Cardiac fibroblast (primary cell): ENCODE measurements at regions not wholly inside any gene's neighbourhood (a gene's known extent, or its start where the extent isn't known, plus 50 kb on each side); places are given as distances from the start of the nearest gene placed in this dataset.
"Not testable (repeated sequence)": the region's sequence is repeated elsewhere in the genome, so short reads cannot be mapped to it uniquely, and the experiment has no call there.

ENCODE experiments used
- DNase-seq, 2 donors: peaks; one replicate each; pipeline versions ENCODE4 v3.0.0 to v3.0.0-alpha.2; 2010; ENCODE audit warnings: low read depth in 2 of 2
- H3K4me3 ChIP-seq, 2 donors: replicated peaks in 1 of 2; 1 replicate in 1 of 2; 2 replicates in 1 of 2; pipeline ENCODE4 v1.5.1; 2011; ENCODE audit warnings: low read depth in 2 of 2, low read length in 2 of 2, mild to moderate bottlenecking in 2 of 2, moderate library complexity in 1 of 2
- TF ChIP-seq, protein P1 (sequence below): IDR thresholded peaks from one replicate; pipeline ENCODE4 v1.5.1; 2011; ENCODE audit warnings: low read depth, mild to moderate bottlenecking, low read length, inconsistent platforms

DNA sequence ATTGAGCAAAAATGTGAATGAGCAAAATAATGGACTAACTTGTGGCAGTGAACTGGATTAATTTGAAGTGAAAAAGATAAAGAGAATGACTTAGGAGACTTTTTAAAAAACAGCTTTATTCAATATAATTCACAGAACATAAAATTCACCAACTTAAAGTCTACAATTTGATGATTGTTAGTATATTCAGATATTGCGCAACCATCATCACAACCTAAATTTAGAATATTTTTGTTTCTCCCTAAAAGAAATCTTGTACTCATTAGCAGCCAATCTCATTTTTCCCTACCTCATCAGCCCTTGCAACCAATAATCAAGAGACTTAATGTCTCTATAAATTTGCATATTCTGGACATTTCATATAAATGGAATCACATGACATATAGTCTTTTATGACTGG, 496.5 kb downstream of the IGSF11 start:
- TF ChIP-seq, protein P1, sequence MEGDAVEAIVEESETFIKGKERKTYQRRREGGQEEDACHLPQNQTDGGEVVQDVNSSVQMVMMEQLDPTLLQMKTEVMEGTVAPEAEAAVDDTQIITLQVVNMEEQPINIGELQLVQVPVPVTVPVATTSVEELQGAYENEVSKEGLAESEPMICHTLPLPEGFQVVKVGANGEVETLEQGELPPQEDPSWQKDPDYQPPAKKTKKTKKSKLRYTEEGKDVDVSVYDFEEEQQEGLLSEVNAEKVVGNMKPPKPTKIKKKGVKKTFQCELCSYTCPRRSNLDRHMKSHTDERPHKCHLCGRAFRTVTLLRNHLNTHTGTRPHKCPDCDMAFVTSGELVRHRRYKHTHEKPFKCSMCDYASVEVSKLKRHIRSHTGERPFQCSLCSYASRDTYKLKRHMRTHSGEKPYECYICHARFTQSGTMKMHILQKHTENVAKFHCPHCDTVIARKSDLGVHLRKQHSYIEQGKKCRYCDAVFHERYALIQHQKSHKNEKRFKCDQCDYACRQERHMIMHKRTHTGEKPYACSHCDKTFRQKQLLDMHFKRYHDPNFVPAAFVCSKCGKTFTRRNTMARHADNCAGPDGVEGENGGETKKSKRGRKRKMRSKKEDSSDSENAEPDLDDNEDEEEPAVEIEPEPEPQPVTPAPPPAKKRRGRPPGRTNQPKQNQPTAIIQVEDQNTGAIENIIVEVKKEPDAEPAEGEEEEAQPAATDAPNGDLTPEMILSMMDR = no peak
- H3K4me3 ChIP-seq = no peak overlapping the region
- no peak for DNase-seq

DNA sequence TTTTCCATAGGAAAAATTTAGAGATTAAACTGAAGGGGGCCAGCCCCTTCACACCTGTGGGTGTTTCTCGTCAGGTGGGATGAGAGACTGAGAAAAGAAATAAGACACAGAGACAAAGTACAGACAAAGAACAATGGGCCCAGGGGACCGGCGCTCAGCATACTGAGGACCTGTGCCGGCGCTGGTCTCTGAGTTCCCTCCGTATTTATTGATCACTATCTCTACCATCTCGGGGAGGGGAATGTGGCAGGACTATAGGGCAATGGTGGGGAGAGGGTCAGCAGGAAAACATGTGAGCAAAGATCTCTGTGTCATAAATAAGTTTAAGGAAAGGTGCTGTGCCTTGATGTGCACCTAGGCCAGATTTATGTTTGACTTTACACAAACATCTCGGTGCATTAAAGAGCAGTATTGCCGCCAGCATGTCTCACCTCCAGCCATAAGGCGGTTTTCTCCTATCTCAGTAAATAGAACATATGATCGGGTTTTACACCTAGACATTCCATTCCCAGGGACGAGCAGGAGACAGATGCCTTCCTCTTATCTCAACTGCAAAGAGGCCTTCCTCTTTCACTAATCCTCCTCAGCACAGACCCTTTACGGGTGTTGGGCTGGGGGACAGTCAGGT, 494.7 kb downstream of the IGSF11 start:
- DNase-seq, H3K4me3 ChIP-seq: not testable (repeated sequence)

DNA sequence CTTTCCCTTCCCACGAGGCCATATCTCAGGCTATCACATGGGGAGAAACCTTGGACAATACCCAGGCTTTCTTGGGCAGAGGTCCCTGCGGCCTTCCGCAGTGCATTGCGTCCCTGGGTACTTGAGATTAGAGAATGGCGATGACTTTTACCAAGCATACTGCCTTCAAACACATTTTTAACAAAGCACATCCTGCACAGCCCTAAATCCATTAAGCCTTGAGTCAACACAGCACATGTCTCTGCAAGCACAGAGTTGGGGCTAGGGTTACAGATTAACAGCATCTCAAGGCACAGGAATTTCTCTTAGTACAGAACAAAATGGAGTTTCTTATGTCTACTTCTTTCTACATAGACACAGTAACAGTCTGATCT, 494.2 kb downstream of the IGSF11 start:
- DNase-seq = not testable (repeated sequence)

DNA sequence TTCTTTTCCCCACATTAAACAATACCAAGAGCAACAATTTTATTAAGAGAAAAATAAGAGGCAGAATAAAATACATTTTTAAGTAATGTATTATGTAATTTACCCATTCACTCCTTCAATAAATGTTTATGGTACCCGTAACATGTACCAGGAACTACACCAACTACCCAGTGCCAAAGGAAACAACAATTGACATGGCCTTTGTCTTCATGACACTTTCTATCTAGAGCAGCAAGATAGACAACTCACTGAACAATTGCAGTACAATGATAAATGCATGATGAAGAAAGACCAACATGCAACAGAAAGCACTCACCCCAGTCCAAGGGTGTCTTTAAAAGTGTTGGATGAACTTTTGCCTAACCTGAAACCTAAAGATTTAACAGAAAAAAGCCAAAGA, 493.8 kb downstream of the IGSF11 start:
- TF ChIP-seq, protein P1 = no peak
- no peak for DNase-seq
- H3K4me3 ChIP-seq = no peak overlapping the region

More for the DNA sequence above, 494.2 kb downstream of the IGSF11 start:
- not testable (repeated sequence) for H3K4me3 ChIP-seq

DNA sequence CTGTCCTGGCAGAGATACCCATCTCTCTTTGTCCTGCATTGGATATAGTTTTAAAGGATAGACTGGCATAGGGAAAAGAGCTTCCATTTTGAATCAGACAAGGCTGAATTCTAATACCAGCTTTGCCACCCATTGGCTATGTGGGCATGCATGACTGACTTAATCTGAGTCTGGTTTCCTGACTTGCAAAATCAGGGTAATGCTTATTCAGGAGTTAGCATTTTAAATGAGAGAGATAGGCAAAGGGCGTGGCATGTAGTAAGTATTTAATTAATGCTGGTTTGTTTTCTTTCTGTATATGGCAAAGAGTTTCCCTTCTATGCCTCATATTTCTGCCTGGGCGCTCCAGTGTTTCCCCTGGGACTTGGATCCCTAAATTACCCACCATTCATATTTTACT, 492.9 kb downstream of the IGSF11 start:
- TF ChIP-seq, protein P1 = no peak
- DNase-seq = no peak
- no peak overlapping the region for H3K4me3 ChIP-seq

DNA sequence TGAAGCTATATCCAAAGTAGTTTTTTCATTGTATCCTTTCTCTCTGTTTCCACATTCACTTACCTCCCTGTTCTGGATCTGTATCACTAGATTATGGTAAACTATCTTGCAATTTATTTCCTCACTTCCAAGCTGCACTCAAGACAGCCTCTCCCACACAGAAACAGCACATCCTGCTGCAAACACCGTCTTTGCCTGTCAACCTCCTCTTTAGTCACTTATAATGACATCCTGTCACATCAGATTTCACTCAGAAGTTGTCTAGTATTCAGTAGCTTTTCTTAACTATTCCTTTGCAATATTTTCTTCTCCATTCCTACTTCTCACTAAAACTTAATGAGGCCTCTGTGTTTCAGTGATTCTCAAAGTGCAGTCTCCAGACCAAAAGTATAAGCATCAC, 490.8 kb downstream of the IGSF11 start:
- no peak overlapping the region for H3K4me3 ChIP-seq
- DNase-seq = no peak
- TF ChIP-seq, protein P1 = no peak

DNA sequence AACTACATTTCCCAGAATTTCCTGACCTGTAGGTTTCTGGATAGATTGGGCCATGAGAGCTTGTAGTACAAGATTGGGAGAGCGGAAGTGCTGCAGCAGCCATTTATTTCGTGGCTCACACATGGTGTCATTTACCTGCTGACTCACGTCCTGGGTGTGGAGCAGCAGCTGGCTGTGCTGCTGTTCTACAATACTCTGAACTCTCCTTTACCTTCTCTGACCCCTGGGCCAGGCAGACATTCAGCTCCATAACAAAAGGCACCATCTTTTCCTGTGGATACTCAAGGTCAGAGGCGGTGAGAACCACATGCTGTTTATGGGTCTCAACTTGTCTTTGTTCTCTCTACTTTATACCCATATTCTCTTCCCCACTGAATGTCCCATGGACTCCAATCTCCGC, 490.2 kb downstream of the IGSF11 start:
- TF ChIP-seq, protein P1 = no peak
- DNase-seq = no peak
- H3K4me3 ChIP-seq = no peak overlapping the region

DNA sequence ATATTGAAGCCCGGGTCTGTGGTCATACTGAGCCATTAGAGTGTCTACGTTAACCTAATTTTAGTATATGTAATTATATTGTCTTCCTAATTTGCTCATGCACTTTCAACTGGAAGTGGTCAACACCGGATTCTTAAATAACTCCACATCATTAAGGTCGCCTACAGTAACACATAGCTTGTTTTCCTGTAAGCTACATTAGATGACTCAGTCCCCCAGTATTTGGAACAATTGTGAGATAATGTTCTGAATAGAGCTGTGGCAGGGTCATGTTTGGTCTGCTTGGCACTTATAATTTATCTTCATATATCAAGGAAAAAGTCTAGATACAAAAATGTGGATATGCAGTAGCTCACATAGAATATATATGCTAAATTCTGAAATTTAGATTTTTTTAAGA, 486.2 kb downstream of the IGSF11 start:
- TF ChIP-seq, protein P1 = no peak
- no peak overlapping the region for H3K4me3 ChIP-seq
- peak; percentile 3 to 4 for DNase-seq
